ENCODE measurements at regions not wholly inside any gene's neighbourhood (a gene's known extent, or its start where the extent isn't known, plus 50 kb on each side); places are given as distances from the start of the nearest gene placed in this dataset.

DNA sequence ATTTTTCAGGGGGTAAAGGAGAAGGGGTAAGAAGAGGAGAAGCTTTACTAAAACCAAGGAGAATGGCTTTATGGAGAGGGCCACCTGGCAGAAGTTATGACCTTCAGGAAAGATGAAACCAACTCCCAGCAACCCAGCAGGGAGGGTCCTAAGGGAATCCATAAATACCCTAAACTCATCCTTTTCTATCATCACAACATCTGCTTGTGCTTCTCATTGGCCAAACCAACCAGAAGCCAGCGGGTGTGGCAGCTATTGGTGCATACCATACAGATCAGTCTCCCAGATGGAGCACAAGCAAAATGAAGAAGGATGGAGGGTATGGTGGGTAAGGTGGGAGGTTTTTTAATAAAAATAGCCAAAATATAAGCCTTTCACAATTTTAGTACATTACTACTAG is 58.5 kb upstream of the ARSJ start:
- CTCF ChIA-PET (ENCODE audit: unreplicated experiment): no interaction called here
- no peaks in the 10 kb centered on the region for H3K79me2 ChIP-seq (ENCODE audit: insufficient read depth, low read depth, low read length)
- no TSS peak for BruUV-seq (replicated peaks)

GRCh38 chr4:114038762-114039387 is 59.4 kb upstream of the ARSJ start:
- no peak for DNase-seq (ENCODE audit: low spot score)
- Histone ChIP-seq H3K4me2 (ENCODE audit: low read length) (no peak overlapping the region), H3K4me1 (ENCODE audit: insufficient read depth, low read length, poor library complexity, severe bottlenecking) (no peaks in the 10 kb centered on the region), H3K79me2 (ENCODE audit: insufficient read depth, low read depth, low read length) (no peaks in the 10 kb centered on the region), H3K9me3 (ENCODE audit: low read length) (no peaks in the 10 kb centered on the region), H4K20me1 (ENCODE audit: insufficient read depth, low read length) (no peaks in the 10 kb centered on the region), H3K36me3 (ENCODE audit: insufficient read depth, low read length) (no peaks in the 10 kb centered on the region), H2AFZ (ENCODE audit: low read length) (no peak overlapping the region), H3K9me2 (ENCODE audit: insufficient read depth, low read length) (no peaks in the 10 kb centered on the region), H3K27ac (ENCODE audit: low read depth, low read length, poor library complexity, severe bottlenecking) (no peak overlapping the region), H3K4me3 (ENCODE audit: low read depth, low read length, poor library complexity, severe bottlenecking) (no peak overlapping the region)
- TF ChIP-seq EZH2phosphoT487 (IDR thresholded peaks at IDR 0.05; ENCODE audit: borderline replicate concordance, low read depth, low read length) (no peak), CTCF (conservative IDR thresholded peaks at IDR 0.05; ENCODE audit: low read length) (no peak)
- BruUV-seq (replicated peaks): no TSS peak
- intact Hi-C loops (cut with micrococcal nuclease; ENCODE audit: unreplicated experiment): no loop called here
- CTCF ChIA-PET (ENCODE audit: unreplicated experiment): no interaction called here
- POLR2A ChIA-PET: interaction anchor here (0.7 kb wide), 1 partner anchor 507 kb away, joined by 3 read pairs; no protein-coding TSS in a partner anchor

More for the DNA sequence above, 58.5 kb upstream of the ARSJ start:
- POLR2A ChIA-PET: interaction anchor here (0.7 kb wide), 1 partner anchor 506 kb away, joined by 3 read pairs; no protein-coding TSS in a partner anchor
- DNase-seq (ENCODE audit: low spot score): no peak
- no peak overlapping the region for H3K4me2 ChIP-seq (ENCODE audit: low read length)
- intact Hi-C loops (cut with micrococcal nuclease; ENCODE audit: unreplicated experiment): no loop called here
- H3K9me3 ChIP-seq (ENCODE audit: low read length): no peaks in the 10 kb centered on the region
- no peak overlapping the region for H2AFZ ChIP-seq (ENCODE audit: low read length)
- no peak overlapping the region for H3K4me3 ChIP-seq (ENCODE audit: low read depth, low read length, poor library complexity, severe bottlenecking)
- no peaks in the 10 kb centered on the region for H3K4me1 ChIP-seq (ENCODE audit: insufficient read depth, low read length, poor library complexity, severe bottlenecking)
- H3K36me3 ChIP-seq (ENCODE audit: insufficient read depth, low read length): no peaks in the 10 kb centered on the region
- H3K9me2 ChIP-seq (ENCODE audit: insufficient read depth, low read length): no peaks in the 10 kb centered on the region
- no peak overlapping the region for H3K27ac ChIP-seq (ENCODE audit: low read depth, low read length, poor library complexity, severe bottlenecking)
- TF ChIP-seq CTCF (conservative IDR thresholded peaks at IDR 0.05; ENCODE audit: low read length) (no peak), EZH2phosphoT487 (IDR thresholded peaks at IDR 0.05; ENCODE audit: borderline replicate concordance, low read depth, low read length) (no peak)
- no peaks in the 10 kb centered on the region for H4K20me1 ChIP-seq (ENCODE audit: insufficient read depth, low read length)

DNA sequence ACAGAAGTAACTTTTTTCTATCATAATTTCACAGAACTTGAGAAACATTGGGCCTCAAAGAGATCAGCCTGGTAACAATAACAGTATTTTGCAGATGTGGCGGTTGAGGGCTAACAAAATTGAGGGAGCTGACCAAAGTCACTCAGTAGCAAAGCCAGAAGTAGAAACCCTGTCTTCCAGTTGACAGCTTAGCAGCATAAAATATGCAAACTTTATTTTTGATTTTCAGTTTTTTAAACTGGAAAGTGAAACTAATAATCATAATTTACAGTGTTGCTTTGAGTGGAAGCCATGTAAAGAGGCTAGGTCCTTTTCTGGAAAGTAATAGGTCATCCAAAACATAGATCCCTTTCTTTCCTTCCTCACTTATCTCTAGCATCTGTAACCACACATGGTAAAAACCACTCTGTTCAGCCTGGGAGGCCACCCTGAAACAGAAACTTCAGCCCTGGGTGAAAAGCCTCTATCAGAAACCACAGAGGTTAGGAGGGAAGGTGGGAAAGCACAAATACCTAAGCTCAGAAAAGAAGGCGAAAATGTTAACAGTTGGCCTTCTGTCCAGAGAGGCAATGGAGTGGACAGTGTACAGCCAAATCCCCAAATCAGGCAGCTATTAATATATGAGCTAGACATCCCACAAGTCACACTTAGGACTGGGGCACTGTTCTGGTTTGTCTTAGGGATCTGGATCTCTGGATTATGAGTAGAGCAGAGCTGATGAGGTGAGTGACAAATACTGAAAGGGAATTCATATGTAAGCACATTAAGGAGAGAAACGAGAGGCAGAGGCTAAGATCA is 61.1 kb upstream of the ARSJ start:
- no peak overlapping the region for H2AFZ ChIP-seq (ENCODE audit: low read length)
- intact Hi-C loops (cut with micrococcal nuclease; ENCODE audit: unreplicated experiment): no loop called here
- H4K20me1 ChIP-seq (ENCODE audit: insufficient read depth, low read length): no peaks in the 10 kb centered on the region
- no peaks in the 10 kb centered on the region for H3K9me3 ChIP-seq (ENCODE audit: low read length)
- H3K27ac ChIP-seq (ENCODE audit: low read depth, low read length, poor library complexity, severe bottlenecking): no peak overlapping the region
- no peak overlapping the region for H3K4me3 ChIP-seq (ENCODE audit: low read depth, low read length, poor library complexity, severe bottlenecking)
- H3K4me1 ChIP-seq (ENCODE audit: insufficient read depth, low read length, poor library complexity, severe bottlenecking): no peaks in the 10 kb centered on the region
- ChIA-PET CTCF (ENCODE audit: unreplicated experiment) (no interaction called here), POLR2A (interaction anchor here (1.1 kb wide), 1 partner anchor 27 kb away, joined by 3 read pairs; no protein-coding TSS in a partner anchor)
- DNase-seq (ENCODE audit: low spot score): no peak
- no TSS peak for BruUV-seq (replicated peaks)
- H3K4me2 ChIP-seq (ENCODE audit: low read length): no peak overlapping the region
- no peaks in the 10 kb centered on the region for H3K9me2 ChIP-seq (ENCODE audit: insufficient read depth, low read length)
- no peaks in the 10 kb centered on the region for H3K36me3 ChIP-seq (ENCODE audit: insufficient read depth, low read length)
- no peaks in the 10 kb centered on the region for H3K79me2 ChIP-seq (ENCODE audit: insufficient read depth, low read depth, low read length)
- TF ChIP-seq CTCF (conservative IDR thresholded peaks at IDR 0.05; ENCODE audit: low read length): no peak
- TF ChIP-seq EZH2phosphoT487 (IDR thresholded peaks at IDR 0.05; ENCODE audit: borderline replicate concordance, low read depth, low read length): no peak

Measured in OCI-LY7 (cell line).